ENCODE measurements at regions not wholly inside any gene's neighbourhood (a gene's known extent, or its start where the extent isn't known, plus 50 kb on each side); places are given as distances from the start of the nearest gene placed in this dataset.
"Not testable (repeated sequence)": the region's sequence is repeated elsewhere in the genome, so short reads cannot be mapped to it uniquely, and the experiment has no call there.

DNA sequence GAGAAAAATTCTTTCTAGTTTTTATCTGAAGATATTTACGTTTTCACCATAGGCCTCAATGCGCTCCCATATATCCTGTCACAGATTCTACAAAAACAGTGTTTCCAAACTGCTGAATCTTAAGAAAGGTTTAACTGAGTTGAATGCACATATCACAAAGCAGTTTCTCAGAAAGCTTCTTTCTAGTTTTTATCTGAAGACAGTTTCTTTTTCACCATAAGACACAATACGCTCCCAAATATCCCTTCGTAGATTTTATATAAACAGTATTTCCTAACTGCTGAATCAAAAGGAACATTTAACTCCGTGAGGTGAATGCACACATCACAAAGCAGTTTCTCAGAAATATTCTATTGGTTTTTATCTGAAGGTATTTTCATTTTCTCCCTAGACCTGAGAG lies 385.5 kb downstream of the ALG10 start:
- Mint-ChIP-seq H3K36me3 (ENCODE audit: low read depth) (peaks cover 5% of the 10 kb centered on the region), H3K27me3 (ENCODE audit: low read depth) (no peaks in the 10 kb centered on the region)

DNA sequence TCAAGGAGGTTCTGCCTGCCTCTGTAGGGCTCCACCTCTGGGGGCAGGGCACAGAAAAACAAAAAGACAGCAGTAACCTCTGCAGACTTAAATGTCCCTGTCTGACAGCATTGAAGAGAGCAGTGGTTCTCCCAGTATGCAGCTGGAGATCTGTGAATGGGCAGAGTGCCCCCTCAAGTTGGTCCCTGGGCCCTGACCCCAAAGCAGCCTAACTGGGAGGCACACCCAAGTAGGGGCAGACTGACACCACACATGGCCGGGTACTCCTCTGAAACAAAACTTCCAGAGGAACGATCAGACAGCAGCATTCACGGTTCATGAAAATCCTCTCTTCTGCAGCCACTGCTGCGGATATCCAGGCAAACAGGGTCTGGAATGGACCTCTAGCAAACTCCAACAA lies 409.2 kb downstream of the ALG10 start:
- not testable (repeated sequence) for H3K27ac Mint-ChIP-seq (ENCODE audit: unreplicated experiment); H3K4me3 Mint-ChIP-seq (ENCODE audit: unreplicated experiment); H3K27me3 Mint-ChIP-seq (ENCODE audit: low read depth); H3K36me3 Mint-ChIP-seq (ENCODE audit: low read depth); H3K4me1 Mint-ChIP-seq (ENCODE audit: low read depth)
- DNase-seq (ENCODE audit: low spot score) = peak; percentile 24
- peaks cover 74% of the 10 kb centered on the region for H3K9me3 Mint-ChIP-seq (ENCODE audit: low read depth)

More for the DNA sequence above, 385.5 kb downstream of the ALG10 start:
- DNase-seq (ENCODE audit: low spot score) = no peak
- Mint-ChIP-seq H3K4me1 (ENCODE audit: low read depth) (no peaks in the 10 kb centered on the region), H3K4me3 (ENCODE audit: unreplicated experiment) (no peak overlapping the region), H3K27ac (ENCODE audit: unreplicated experiment) (no peak overlapping the region), H3K9me3 (ENCODE audit: low read depth) (peaks cover 63% of the 10 kb centered on the region)
- TF ChIP-seq, protein P1, sequence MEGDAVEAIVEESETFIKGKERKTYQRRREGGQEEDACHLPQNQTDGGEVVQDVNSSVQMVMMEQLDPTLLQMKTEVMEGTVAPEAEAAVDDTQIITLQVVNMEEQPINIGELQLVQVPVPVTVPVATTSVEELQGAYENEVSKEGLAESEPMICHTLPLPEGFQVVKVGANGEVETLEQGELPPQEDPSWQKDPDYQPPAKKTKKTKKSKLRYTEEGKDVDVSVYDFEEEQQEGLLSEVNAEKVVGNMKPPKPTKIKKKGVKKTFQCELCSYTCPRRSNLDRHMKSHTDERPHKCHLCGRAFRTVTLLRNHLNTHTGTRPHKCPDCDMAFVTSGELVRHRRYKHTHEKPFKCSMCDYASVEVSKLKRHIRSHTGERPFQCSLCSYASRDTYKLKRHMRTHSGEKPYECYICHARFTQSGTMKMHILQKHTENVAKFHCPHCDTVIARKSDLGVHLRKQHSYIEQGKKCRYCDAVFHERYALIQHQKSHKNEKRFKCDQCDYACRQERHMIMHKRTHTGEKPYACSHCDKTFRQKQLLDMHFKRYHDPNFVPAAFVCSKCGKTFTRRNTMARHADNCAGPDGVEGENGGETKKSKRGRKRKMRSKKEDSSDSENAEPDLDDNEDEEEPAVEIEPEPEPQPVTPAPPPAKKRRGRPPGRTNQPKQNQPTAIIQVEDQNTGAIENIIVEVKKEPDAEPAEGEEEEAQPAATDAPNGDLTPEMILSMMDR (IDR thresholded peaks at IDR 0.05) = no peak

All from chondrocyte (in vitro differentiated cells).